Stimulated activated CD4-positive, alpha-beta T cell treated with anti-CD3 and anti-CD28 coated beads, Interleukin-1b, Interleukin-23, amount 100 ng/mL, for 4 hours (primary cell): ENCODE measurements at regions not wholly inside any gene's neighbourhood (a gene's known extent, or its start where the extent isn't known, plus 50 kb on each side); places are given as distances from the start of the nearest gene placed in this dataset.
"Not testable (repeated sequence)": the region's sequence is repeated elsewhere in the genome, so short reads cannot be mapped to it uniquely, and the experiment has no call there.

ENCODE experiments used
- DNase-seq, 2 donors: peaks; one replicate each; pipeline ENCODE4 v3.0.0-alpha.2; 2020; ENCODE audit warnings: low read depth in 2 of 2

DNA sequence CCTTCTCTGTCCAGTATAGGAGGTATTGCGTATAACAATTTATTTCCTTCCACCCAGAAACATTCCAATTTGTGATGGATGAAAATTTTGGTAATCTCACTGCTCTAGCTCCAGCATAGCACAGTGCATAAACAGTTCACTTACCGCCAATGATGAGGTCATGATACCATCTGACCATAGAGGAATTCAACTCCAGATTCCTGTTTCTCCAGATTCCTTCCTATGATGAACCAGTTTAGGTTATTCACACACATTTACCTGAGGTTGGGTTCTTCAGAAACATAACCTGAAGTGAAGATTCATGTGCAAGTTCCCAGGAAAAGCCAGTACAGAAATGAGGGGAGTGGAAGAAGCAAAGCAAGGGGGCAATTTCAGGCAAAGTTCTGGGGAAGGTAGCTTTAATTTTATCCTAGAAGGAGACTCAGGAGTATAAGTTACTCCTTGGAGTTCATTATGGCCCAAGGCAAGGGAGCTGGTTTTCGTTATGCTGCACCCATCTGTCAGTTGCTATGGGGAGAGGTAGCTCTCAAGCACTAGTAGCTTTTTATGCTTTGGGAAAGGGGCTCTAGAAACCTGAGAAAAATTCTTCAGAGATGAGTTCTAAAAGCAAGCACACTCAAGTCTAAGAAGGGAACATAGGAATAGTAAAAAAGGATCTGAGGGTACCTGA, 121.6 kb downstream of the CASP12 start:
- no peak for DNase-seq

DNA sequence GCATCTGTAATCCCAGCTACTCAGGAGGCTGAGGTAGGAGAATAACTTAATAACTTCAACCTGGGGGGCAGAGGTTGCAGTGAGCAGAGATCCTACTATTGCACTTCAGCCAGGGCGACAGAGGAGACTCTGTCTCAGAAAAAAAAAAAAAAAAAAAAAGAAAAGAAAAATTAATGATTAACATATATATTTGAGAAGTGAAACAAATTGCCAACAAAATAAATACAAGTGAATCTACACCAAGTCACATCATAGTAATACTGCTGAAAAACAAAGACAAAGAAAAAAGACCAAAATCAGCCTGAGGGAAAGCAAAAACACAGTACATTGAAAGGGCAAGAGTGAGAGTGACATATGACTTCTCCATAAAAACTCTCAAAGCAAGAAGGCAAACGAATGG, 123.7 kb downstream of the CASP12 start:
- no peak for DNase-seq

DNA sequence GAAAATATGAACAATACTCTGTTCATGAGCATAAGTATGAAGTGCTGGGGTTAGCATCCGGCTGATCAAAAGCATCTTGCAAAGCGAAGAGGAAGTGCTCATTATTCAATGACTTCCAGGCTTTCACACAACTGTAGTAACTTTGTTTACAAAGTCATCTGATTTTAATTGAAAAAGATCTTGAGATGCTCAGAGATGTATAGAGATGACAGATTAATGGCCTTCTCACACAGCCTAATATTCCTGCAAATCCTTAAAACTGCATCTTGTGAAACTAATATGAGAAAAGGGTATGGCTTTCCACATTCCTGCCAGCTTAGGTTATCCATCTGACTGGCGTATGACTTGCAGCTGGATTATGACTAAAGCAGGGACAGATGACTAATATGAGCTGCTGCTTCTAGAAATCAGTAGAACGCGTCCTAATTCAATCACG, 125.4 kb downstream of the CASP12 start:
- DNase-seq, result no peak

DNA sequence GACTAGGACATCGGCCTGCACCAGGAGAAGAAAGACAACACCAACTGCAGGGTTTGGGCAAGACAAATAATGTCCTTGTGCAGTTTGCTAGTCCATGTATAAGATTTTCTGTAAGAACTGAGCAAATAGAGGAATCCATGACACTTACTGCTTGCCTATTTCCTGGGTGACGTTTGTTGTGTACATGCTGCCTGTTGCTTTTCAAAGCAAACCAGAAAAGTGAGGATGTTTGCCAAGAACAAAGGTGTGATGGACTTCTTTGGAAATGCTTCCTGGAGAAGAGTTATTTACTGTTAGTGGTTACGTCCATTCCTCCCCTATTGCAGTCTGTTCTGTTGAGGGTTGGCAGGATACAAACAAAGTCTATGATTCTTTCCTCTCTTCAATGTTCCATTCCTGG, 126.5 kb downstream of the CASP12 start:
- DNase-seq, result no peak

DNA sequence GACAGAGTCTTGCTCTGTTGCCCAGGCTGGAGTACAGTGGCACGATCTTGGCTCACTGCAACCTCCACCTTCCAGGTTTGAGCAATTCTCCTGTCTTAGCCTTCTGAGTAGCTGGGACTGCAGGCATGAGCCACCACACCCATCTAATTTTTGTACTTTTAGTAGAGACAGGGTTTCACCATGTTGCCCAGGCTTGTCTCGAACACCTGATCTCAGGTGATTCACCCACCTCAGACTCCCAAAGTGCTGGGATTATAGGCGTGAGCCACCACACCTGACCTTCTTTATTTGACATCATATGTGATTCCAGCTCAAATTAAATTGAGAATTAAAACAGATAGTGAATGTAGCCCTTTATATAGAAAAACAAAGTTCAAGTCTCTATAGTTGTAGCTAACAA, 127.2 kb downstream of the CASP12 start:
- DNase-seq, result not testable (repeated sequence)

DNA sequence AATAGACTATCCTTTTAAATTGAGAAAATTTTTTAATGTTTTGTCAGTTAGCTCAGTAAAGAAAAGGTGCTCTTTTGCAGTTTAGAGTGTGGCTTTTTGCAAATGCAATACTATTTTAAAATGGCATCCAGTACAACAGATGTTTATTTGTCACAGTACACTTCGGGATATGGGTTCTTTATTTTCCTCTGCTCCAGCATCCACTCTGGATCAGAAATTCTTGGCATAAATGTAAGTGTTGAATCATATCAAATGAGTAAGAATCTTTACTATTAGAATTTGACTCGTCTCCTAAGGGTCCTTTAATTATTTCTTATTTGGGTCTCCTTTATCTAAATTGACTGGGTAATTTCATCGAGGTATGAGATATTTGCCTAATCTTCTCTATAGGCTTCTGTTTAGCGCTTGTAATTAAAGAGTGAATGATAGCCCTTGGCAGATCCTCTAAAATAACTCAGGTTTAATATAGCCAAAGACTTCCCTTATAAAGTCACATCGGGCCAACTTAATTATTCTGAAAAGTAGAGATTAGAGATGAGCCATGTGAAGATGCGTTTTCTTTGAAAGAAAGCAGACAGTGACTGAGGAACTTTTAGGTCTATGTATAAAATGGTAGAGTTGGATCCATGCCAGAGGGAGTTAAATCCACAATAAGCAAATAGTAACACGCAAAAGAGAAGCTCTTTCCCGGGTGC, 132.7 kb downstream of the CASP12 start:
- no peak for DNase-seq

DNA sequence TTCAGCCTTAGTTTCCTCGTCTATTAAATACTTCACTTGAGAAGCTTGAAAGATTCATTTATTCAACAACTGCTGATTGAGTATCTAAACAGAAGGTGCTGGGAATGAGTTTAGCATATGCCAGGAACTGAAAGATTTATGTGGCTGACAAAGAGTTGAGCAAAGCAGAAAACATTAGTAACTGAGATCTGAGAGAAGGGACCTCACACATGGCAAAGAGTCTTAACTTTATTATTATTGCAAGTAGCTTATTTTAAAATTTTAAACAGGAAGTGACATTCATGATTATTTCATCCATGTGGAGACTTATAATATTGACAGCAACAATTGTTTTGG, 133.6 kb downstream of the CASP12 start:
- no peak for DNase-seq

DNA sequence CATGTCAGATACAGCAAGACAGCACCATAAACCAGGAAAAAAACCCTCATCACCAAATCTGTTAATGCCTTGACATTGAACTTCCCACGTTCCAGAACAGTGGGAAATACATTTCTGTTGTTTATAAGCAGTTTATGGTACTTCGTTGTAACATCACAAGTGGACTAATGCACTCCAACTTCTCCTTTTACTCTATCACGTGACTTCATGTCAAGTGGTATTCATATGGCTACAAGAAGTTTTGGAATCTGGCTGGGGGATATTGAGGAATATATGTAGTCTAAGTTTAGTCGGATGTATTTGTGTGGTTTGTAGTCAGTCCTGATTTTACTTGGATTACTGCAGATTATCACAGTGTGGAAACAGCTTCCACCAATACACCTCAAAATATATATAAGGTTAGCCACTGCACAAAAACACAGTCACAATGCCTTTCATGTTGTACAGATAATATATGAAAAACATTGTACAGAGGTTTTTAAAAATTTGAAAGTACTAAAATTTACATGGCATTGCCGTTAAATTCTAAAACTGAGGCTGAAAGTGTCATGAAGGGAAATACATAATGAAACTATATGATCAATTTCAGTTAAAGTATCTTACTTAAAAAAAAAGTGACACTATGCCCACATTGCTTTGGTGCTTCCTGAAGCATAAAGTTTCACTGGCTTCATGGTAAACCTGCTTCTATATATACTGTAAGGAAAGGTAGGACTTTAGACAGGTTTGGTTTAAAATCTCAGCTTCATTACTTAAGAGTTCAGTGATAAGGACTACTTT, 134.1 kb downstream of the CASP12 start:
- no peak for DNase-seq

DNA sequence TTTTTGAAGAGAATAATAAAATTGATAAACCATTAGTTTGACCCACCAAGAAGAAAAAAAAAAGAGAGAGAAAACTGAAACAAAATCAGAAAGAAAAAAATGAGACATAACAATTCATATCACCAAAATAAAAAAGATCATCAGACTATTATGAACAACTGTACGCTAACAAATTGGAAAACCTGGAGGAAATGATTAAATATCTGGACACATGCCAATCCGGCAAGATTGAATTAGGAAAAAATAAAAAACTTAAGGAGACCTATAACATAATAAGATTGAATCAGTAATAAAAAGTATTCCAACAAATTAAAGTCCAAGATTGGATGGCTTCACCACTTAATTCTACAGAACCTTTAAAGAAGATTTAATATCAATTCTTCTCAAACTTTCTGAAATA, 136.7 kb downstream of the CASP12 start:
- DNase-seq, result no peak

DNA sequence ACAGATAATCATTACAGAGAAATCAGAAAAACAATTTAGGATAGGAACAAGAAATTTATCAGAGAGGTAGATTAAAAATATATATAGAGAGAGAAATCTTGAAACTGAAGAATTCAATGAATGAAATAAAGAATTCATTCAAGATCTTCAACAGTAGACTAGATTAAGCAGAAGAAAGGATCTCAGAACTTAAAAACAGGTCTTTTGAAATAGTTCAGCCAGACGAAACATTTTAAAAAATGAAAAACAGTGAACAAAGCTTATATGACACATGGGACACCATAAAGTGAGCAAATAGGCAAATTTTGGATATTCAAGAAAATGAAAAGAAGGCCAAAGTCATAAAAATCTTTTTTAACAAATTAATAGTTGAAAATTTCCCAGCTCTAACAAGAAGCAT, 138.8 kb downstream of the CASP12 start:
- DNase-seq, result no peak

DNA sequence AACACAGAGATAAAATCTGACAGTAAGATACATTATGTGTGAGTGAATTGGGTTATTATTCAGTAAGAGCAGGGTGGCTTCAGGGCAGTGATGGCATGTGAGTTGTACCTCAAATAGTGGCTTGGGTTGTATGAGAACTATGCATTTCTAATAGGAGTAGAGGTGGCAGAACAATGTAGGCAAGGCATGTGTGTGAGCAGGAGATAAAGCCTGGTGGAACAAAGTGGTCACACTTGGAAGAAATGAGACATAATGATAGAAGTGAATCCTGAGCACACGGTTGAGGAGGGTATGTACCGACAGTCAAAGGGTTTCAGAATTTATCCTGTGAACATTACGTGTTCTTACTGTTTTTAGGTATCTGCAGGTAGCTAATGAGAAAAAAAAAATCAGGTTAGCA, 159.3 kb downstream of the CASP12 start:
- DNase-seq, result no peak

DNA sequence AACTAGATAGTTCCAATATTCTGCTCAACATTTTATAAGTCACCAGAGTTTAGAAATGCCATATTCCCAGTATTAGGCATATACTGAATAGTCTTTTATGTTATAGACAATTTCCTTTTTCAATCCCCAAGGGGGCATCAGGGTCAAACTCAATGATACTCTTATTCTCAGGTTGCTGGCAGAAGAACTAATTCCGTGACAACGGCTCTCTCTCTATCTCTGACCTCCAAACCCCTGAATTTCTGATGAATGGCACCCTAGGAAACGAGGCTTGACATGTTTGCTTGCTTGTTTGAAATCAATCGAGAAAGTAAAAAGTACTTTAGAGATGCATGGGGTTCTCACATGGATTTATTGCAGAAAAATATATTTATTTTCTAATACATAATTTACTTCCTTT, 160.1 kb downstream of the CASP12 start:
- DNase-seq, result no peak

DNA sequence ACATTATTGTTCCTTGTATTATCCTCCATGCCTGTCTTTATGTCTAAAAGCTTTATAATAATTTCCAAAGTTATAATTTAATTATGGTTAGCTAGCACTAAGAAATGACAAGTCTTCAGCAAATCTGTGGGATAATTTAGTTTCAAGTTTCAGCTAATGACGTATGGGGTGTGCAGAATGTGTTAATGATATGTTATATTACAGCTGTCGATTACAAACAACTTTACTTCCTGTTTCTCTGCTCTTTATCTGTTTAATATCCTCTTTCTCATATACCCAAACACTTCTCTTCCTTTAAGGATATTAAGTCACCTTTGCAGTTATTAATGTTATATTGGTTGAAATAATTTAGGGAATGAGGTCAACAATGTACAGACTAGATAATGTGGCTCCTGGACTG, 161.8 kb downstream of the CASP12 start:
- no peak for DNase-seq

DNA sequence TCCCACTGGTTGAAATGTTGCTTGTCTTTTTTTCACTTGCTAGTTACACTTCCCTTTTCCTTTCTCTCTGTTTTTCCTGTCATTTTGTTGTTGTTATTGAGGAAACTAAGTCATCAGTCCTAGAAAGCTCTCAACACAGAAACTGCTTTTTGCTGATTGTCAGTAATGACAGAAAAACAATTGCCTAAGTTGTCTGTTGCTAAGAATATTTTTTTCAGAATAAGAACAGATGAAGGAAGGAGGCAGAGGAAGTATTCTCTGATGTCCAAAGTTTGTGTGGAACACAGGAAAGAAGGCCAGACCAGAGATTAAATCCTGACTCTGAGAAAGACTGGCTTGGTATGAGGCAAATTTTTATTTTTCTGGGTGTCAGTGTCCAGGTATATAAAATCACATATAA, 163.3 kb downstream of the CASP12 start:
- DNase-seq, result no peak

DNA sequence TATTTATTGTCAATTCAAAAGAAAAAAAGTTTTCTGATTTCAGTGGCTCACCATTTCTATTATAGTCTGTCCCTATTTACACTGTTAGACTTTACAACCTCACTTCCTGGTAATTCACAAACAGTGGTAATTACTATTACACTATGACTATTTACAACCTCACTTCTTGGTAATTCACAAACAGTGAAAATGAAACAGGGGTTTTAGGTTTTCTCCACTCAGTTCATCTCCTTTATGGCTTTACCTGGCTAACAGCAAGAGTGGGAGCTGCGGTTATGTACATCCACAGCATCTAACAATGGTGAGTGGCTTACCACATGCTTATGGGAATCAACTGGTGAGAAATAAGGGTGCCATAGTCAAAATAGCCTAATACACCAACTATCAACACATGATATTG, 166.4 kb downstream of the CASP12 start:
- DNase-seq, result no peak

DNA sequence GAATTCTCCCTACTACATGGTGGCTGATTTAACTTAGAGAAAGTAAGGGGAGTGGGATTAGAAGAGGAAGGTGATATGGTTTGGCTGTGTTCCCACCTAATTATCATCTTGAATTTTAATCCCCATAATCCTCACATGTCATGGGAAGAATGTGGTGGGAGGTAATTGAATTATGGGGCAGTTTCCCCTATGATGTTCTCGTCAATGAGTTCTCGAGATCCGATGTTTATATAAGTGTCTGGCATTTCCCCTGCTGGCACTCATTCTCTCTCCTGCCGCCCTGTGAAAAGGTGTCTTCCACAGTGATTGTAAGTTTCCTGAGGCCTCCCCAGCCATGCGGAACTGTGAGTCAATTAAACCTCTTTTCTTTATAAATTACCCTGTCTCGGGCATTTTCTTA, 169.3 kb downstream of the CASP12 start:
- no peak for DNase-seq

DNA sequence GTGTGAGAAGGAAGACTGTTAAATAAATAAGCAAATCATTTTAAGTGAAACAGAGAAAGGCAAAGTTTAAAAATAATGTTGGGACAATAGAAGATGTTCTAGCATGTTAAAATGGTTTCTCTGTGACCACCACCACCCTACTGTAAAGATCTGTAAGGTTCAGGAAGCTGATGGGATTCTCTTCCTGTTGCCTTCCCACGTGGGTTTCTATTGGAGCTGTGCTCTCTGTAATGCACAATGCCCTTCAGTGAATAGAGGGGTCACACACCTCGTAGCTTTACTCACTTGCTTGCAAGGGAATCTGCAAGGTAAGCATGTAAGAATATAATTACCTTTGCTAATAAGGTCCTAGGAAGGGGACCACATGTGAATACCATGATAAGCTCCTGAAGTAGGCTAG, 170.5 kb downstream of the CASP12 start:
- no peak for DNase-seq

DNA sequence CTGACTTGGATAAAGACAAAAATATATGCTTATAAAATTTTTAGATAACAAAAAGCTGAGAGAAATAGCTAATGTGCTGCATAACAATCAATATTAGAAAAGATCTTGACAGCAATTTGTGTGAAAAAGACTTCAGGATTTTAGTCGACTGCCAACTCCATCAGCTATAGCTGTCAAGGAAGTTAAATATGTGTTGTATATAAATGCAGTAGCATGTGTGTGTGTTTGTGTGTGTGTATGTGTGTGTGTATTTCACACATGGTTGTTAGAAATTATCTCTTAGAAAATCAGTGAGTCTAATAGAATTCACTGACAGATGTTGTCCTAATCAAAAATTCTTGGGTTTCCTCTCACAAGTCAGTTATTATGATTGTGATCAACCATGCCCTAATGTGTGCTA, 171.2 kb downstream of the CASP12 start:
- DNase-seq, result no peak

DNA sequence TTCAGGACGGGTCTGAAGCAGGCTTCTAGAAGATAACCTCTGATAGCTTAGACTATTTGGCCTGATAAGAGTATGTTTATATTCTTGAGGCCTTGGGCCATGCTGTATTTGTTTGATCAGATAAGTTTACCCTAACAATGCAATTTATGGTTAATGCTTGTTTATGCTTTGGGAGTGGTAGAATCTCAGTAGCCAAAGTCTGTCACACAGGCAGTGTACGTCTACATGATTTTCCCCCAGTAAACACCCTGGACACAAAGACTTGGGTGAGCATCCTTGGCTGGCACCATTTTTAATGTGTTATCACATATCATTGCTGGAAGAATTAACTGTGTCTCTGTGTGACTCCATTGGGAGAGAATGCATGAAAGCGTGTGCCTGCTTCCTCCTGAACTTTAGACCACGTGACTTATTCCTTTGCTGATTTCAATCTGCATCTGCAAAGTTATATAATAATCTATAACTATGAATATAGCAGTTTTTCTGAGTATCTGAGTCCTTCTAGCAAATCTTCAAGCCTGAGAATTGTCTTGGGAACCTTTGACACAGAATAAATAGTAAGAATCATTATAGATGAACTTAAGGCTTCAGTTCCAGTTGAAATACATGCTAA, 172.4 kb downstream of the CASP12 start:
- no peak for DNase-seq

DNA sequence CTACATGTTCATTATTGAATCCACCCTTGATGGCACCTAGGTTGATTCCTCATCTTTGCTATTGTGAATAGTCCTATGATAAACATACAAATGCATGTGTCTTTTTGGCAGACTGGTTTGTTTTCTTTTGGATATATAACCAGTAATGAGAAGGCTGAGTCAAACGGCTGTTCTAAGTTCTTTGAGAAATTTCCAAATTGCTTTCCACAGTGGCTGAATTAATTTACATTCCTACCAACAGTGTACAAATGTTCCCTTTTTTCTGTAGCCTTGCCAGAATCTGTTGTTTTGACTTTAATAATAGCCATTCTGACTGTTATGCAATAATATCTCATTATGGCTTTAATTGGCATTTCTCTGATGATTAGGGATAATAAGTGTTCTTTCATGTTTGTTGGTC, 184.9 kb downstream of the CASP12 start:
- no peak for DNase-seq

DNA sequence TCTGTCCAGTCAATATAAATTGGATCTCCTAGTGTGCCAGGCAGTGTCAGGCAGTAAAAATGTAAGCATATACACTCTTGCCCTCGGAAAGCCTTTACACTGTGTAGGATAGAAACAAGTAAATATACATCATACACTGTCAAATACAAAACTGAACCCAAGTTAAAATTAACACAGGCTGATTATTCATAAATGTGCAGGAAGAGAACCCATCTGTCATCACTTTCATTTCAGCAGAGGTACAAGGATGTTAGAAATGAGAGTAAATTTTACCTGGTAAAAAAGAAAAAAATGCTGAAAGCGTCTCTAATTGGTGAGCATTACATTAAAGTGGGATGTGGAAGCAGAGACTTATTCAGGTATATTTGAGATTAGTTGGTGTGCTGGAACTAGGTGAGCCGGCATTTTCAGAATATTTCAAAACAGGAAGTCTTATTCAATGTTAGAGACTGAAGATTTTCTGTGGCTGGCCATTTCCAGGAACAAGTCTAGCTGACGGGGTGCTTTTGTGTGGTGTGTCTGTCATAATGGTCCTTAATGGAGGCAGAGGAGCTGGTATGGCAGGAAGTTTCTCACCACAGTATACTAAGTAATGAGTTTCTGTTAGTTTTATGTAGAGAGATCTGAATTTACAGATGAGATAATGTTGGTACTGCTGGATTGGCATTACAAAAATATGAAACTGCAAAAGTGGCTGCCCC, 192.6 kb downstream of the CASP12 start:
- peak; percentile 27 to 60 for DNase-seq

DNA sequence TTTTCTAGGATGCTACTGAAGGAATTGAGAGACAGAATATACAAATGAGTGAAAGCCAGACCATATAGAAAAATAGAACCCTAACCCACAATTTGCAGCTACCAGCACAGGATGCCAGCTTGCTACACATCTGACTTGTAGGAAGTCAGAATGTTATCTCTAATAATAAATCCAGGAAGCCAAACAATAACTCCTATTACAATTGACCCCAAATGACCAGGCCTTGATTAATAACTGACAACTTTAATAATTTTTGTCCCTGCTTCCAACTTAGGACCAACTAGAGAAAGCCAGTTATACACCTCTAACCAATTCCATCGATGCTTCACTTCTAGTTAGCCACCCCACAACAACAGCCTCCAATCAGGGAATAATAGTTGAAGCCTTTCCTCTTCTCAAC, 193.4 kb downstream of the CASP12 start:
- no peak for DNase-seq
